ENCODE measurements at regions not wholly inside any gene's neighbourhood (a gene's known extent, or its start where the extent isn't known, plus 50 kb on each side); places are given as distances from the start of the nearest gene placed in this dataset.
"Not testable (repeated sequence)": the region's sequence is repeated elsewhere in the genome, so short reads cannot be mapped to it uniquely, and the experiment has no call there.

DNA sequence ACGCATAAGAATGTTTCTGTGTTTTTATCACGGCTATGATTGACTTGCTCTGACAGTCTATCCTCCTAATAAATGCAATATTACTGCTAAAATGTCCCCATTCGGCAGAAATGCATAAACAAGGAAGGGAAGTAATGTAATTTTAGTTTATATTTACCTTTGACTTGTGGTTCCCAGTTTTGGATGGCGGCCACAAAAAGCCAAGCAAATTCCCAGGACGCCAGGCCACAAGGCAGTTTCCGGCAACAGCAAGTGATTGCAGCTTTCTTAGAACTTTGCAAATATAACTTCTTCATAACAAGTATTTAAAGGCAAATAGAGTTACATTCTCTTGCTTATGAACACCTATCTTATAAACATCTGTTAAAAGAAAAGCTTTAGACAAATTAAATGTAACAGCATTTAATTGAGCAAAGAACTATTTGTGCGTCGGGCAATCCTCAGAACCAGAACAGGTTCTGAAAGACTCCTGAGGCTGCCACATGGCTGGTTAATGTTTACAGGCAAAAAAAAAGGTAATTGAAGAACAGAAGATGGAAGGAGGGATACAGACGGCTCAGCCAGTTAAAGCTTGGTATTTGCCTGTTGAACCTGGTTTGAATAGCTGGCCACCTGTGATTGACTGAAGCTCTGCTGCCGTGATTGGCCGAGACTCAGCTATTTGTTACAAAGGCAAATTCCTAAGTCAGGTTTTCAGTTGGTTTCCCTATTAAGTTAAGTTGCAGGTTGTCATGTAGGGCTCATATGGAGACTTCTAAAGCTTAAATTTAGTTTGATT lies 80.8 kb downstream of the C21orf91 start:
- DNase-seq (ENCODE audit: low read depth, low spot score), result no peak

DNA sequence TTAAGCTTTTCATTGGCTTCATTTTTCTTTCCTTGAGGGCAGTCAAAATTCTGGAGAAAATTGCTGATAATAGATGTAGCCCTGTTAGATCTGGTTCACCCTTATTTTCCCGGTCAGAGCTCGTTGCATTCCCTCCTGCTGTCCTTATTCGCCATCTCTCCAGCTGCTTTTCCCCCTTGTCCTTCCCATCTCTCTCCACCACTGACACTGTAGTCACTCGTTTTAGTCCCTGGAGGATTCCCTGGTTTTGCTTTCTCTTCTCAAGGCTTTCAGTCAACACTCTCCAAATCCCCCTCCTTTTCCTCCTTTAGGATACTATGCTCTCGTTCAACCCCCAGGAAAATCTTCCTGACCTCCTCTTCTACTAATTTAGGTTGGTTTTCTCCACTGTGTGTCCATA lies 83.1 kb downstream of the C21orf91 start:
- no peak for DNase-seq (ENCODE audit: low read depth, low spot score)

DNA sequence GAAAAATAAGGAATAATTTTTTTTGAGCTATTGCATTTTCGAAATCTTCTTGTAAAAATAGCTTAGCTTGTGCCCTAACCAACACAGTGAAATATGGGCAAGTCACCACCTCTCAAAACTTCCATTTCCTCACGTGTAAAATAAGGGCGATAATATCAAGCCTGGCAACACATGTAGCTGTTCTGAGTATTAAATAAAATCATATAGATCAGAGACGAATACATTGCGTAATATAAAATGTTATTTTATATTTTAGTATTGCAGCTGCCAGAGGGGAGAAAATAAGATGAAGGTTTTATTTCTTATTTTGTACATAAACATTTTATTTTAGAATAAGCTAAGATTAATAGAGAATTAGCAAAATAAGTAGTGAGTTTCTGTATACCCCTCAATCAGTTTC lies 85.9 kb downstream of the C21orf91 start:
- no peak for DNase-seq (ENCODE audit: low read depth, low spot score)

DNA sequence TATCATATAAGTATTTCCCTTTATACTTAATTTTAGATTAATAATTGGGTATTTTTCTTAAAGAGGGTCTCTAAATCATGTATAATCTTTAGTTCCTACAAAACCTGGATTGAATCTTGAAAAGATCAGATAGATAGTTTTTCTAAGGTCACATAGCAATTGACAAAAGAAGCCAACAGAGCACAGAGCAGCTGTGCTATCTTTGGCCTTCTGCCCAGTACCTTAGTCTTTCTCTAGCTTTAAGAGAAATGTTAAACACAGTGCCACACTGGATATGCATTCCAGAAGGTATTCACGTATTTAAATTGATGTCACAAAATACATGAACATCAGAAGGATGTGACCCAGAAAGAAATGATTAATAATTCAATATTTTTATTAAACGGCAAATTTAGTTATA lies 86.8 kb downstream of the C21orf91 start:
- DNase-seq (ENCODE audit: low read depth, low spot score), result no peak

DNA sequence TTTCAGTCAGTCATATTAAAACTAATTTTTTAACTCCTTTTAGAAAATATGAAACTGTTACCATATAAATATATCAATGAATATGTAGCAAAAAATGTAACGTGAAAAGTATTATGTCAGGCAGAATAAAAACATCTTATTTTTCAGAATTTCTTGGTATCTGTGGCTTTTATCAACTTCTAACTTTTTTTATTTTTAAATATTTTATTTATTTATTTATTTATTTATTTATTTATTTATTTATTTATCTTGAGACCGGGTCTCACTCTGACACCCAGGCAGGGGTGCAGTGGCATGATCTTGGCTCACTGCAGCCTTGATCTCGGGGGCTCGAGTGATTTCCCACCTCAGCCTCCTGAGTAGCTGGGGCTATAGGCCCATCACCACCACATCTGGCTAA lies 87.6 kb downstream of the C21orf91 start:
- DNase-seq (ENCODE audit: low read depth, low spot score), result no peak

DNA sequence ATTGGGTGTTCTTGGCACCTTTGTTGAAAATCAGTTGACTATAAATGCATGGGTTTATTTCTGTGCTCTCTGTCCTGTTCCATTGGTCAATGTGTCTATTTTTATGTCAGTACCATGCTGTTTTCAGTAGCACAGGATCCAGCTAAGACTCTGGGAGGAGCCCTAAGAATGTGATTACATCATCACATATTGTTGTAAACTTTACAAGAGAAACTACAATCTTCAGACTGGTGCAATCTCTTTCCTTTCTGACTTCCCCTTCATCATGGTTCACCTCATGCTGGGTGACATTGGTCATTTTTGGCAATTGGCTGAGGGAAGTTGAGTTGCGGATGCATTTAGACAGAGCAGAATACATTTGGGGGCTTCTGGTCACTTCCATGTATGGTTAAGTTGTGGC lies 88.4 kb downstream of the C21orf91 start:
- no peak for DNase-seq (ENCODE audit: low read depth, low spot score)

DNA sequence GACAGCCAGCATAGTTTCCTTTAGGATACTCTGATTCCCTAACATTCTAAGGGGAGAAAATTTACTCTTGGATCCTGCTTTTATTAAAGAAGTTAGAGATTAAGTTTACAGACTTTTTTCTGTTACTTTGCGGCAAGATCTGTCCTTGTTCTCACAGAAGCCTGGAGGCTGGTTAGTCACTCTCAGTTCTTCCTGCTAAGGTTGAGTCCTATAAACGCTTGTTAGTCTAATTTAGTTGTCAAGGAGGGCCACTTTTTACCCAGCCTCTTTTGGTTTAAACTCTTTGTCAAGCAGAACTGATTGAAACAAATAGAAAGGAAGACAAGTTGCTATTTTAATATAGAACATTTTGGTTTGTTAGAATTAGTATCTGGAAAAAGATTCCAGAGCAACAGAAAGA lies 89.7 kb downstream of the C21orf91 start:
- no peak for DNase-seq (ENCODE audit: low read depth, low spot score)

DNA sequence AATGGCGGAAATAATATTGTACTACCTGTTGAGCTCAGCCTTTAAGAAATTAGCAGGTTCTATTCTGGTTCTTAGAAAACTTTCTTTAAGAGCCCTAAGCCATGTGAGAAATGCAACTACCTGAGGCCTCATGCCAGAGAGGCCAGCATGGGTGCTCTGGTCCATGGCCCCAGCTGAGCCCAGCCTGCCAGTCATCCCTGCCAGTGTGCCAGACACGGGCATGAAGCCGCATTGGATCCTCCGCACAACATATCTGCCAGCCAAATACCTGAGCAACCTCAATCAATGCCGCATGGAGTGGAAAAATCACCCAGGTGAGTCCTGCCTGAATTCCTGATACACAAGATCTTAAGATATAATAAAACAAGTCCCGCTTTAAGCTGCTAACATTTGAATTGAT lies 91.8 kb downstream of the C21orf91 start:
- no peak for DNase-seq (ENCODE audit: low read depth, low spot score)

DNA sequence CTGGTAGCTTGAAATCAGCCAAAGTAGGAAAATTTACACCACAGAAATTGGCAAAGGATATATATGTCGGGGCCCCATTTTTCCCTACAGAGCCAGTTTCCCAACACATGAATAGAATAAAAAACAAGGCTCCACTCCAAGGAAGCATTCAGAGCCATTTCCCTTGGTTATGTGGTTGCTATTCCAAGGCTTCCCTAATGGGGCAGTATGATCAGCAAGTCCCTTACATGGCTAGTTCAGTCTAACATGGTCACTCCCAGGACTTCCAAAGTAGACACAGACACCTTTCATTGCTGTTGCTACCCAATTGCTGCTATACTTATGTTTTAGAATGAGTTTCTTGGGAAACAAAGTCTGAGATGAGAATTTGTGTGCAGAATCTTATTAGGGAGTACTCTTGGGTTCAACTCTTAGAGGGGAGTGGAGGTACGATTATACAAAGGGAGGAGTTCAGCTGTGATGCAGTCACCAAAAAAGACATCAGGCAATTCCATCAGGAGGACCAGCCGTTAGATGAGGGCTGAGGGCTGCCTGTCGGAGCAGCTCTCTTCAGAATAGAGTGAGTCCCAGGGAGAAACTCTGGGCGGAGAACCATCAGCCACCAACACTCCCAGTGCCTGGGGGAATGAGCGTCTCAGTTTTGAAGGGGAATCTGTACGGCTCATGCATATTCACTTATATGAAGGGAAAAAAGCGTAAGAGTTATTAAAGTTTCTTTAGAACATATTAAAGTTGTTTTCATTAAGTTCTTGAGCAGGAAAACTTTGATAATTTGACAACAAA lies 92.9 kb downstream of the C21orf91 start:
- no peak for DNase-seq (ENCODE audit: low read depth, low spot score)

DNA sequence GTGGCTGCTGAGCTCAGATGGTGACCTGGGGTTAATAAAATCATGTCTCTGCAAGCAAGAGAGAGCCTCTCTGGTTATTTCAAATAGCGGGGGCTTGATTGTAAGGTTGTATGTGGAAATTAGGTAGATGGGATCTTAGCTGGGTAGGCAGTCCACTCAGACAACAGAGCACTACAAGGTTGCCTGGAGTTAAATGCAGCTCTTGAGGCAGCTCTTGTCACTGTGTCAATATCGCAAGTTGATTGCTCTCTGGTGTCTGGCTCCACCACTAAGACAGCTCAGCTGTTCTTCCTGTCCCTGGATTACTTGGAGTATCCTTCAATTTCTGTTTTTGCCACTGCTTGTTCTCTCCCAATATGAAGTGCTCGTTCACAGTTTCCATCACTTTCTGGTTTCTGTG lies 93.8 kb downstream of the C21orf91 start:
- DNase-seq (ENCODE audit: low read depth, low spot score), result no peak

DNA sequence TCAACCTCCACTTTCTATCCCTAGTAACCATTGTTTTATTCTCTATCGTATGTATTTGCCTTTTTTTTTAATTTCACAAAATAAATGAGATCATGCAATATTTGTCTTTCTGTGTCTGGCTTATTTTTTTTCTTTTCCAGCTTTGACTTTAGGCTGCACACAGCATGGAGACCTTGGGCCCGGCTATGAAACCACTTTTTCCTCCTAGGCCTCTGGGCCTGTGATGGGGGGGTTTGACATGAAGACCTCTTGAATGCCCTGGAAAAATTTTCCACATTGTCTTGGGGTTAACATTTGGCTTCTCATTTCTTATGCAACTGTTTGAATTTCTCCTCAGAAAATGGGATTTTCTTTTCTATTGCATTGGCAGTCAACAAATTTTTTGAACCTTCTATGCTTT lies 100.2 kb upstream of the BTG3 start:
- DNase-seq (ENCODE audit: low read depth, low spot score), result no peak

DNA sequence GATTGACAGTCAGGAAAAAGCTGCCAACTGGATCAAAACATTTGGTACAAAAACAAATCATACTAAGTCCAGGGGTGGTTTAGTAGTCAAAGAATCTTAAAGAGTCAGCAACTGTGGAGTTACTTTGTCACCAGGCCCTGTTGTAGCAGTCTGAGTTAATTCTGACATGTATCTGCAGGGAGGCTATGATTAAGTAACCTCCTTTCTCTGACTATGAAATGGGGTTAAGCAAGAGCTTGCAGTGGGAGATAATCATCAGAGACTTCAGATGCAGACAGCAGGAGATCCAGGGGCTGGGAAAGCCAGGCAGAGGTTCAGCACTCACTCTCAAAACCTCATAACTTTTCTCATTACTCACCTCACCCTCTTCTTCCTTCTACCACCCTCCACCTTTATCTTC lies 99.2 kb upstream of the BTG3 start:
- no peak for DNase-seq (ENCODE audit: low read depth, low spot score)

DNA sequence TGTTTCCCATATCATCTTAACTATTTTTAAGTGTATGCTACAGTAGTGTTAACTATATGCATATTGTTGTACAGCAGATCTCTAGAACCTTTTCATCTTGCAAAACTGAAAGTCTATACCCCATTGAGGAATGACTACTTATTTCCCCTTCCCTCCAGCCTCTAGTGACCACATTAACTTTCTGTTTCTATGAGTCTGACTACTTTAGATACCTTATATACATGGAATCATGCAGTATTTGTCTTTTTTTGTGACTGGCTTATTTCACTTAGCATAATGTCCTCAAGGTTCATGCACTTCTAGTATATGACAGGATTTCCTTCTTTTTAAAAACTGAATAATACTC lies 96.5 kb upstream of the BTG3 start:
- no peak for DNase-seq (ENCODE audit: low read depth, low spot score)

DNA sequence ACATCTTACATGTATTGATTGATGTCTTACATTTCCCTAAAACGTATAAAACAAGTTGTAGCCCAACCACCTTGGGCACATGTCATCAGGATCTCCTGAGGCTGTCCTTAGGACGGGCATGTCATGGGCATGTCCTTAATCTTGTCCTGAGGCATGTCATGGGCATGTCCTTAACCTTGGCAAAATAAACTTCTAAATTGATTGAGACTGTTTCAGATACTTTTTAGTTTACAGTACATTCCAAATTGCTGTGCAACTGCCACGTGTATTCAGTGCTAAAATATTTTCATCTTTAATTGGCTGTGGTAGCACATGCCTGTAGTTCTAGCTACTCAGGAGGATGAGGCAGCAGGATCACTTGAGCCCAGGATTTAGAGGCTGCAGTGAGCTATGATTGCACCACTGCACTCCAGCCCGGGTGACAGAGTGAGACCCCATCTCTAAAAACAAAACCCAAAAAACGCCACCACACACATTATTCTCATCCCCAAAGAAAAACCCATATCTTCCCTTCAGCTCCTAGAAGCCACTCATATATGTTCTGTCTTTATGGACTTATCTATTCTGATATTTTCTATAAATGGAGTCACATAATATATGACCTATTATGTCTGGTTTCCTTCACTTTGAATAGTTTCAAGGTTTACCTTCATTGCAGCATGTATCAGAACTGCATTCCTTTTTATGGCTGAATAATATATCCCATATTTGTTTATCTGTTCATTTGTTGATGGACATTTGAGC lies 96.0 kb upstream of the BTG3 start:
- DNase-seq (ENCODE audit: low read depth, low spot score), result no peak

DNA sequence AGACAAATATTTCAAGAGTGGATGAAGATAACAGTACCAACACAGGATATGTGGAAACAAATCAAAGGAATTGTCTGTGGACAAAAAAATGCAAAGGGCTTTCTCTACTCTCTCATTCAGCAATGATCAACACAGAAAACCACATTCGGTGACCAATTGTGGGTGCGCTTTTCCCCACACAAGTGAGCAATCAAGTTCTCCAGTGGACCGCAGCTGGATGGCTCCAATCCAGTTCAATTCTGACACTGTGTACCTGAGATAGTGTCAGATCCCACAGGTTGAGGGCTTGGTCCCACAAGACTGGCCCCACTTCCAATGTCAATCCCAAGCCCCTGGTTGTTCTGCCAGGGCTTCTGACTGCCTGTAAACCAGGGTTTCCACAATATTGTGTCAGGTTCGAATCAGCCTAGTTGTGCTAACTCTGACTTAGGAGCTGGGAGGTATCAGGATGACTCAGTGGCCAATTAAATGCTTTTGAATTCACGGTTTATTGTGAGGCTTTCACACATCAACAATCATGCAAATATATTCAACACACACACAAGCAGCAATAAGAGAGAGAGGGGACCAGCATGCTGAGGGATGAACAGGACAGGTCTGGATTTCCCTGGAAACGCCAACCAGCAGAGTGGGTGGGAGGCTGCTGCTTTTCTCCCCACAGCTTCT lies 87.0 kb upstream of the BTG3 start:
- DNase-seq (ENCODE audit: low read depth, low spot score), result no peak

DNA sequence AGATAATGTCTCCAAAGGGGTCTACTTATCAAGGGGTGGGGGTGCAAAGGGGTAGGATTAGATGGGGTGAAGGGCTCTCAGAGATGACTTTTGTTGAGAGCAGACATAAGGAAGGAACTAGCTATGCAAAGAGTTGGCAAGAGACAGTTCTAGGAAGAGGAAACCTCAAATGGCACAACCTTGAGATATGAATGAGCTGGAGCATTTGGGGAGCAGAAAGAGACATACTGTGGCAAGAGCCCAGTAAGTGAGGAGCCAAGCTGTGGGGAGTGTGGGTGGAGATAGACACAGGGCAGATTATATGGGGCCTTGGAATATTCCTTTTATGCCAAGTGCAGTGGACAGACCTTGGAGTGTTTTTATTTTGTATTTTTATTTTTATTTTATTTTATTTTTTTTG lies 84.8 kb upstream of the BTG3 start:
- no peak for DNase-seq (ENCODE audit: low read depth, low spot score)

DNA sequence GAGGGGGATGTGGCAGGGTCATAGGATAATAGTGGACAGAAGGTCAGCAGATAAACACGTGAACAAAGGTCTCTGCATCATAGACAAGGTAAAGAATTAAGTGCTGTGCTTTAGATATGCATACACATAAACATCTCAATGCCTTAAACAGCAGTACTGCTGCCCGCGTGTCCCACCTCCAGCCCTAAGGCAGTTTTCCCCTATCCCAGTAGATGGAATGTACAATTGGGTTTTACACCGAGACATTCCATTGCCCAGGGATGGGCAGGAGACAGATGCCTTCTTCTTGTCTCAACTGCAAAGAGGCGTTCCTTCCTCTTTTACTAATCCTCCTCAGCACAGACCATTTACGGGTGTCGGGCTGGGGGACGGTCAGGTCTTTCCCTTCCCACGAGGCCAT lies 81.7 kb upstream of the BTG3 start:
- DNase-seq (ENCODE audit: low read depth, low spot score), result not testable (repeated sequence)

DNA sequence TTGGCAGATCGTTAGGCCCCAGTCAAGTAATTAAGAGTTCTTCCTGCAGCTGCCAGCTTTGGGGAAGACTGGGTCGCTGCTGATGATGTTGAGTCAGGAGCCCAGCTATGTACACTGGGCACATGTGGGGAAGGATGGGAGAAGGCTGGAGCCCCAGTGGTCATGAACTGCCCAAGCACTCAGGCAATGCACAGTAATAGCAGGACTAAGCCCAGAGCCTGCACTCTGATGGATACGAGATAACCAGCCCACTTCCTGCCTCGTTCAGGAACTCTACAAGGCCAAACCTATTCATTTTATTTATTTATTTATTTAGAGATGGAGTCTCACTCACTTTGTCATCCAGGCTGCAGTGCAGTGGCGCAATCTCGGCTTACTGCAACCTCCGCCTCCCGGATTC lies 81.1 kb upstream of the BTG3 start:
- no peak for DNase-seq (ENCODE audit: low read depth, low spot score)

DNA sequence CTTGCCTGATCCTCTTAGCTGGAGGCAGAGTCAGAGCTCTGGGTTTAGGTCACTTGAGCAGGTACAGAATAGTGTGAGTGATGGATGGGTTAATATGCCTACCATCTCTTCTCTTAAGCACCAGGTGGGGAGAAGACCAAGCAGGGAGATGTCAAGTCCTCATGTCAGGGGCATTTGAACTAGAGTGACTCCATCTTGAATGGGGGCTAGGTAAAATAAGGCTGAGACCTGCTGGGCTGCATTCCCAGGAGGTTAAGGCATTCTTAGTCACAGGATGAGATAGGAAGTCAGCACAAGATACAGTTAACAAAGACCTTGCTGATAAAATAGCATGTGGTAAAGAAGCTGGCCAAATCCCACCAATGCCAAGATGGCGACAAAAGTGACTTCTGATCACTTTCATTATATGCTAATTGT lies 77.4 kb upstream of the BTG3 start:
- DNase-seq (ENCODE audit: low read depth, low spot score), result no peak

DNA sequence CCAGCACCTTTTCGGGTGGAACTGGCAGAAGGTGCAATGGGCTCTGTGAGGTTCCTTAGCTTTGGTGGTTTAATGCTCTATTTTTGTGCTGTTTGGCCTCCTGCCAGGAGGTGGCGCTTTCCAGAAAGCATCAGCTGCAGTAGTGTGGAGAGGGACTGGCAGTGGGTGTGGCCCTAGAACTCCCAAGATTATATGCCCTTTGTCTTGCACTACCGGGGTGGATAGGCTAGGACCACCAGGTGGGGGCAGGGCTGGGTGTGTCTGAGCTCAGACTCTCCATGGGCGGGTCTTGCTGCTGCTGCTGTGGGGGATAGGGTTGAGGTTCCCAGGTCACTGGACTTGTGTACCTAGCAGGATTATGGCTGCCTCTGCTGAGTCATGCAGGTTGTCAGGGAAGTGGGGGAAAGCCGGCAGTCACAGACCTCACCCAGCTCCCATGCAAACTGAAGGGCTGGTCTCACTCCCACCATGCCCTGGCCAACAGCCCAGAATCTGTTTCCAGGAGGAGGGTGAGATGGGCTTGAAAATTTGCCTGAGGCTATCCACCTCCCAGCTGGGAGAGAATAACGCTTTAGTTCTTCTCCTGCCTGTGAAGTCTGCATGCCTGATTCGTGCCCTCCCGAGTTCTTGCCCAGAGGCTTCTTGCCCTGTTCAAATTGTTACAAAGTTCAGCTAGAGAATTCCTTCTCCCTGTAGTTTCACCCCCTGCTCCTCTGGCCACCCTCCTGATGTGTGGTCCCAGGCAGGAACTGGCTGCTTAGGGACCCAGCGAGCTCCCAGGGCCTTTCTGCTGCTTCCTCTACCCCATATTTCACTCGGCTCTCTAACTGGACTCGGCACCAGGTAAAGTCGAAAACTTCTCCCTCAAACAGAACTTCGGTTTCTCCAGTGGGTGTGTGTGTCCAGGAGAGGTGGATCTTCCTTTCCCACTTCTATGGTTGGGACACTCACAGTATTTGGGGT lies 76.5 kb upstream of the BTG3 start:
- no peak for DNase-seq (ENCODE audit: low read depth, low spot score)

DNA sequence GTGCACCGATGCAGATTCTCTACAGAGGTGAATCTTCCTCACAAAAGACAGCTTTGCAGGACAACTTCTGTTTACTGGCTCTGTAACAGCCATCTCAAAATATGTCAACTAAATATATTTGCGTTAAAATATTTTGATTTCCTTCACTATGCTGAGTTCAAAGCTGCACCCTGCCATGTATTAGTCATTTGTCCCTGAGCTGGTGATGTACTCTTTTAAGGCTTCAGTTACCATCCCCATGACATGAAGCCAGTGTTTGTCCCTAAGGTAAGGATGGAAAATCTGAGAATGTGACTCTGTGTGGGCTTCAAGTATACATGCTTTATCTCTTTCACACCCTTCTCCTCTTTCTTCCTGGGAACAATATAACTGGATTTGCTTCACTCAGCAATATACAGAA lies 70.2 kb upstream of the BTG3 start:
- DNase-seq (ENCODE audit: low read depth, low spot score), result no peak

All from pulmonary artery endothelial cell (primary cell).